Mesenchymal stem cell (in vitro differentiated cells and primary cell): ENCODE measurements at regions not wholly inside any gene's neighbourhood (a gene's known extent, or its start where the extent isn't known, plus 50 kb on each side); places are given as distances from the start of the nearest gene placed in this dataset.

Experiments
- DNase-seq: peaks from one replicate; pipeline ENCODE4 v3.0.0-alpha.2; 2013
- H2AFZ ChIP-seq: one replicate; pipeline ENCODE4 v1.6.1; 2013; ENCODE audit warnings: low read depth, mild to moderate bottlenecking, control low read depth, inconsistent platforms, low read length, moderate library complexity
- H2AK5ac ChIP-seq: 2 replicates; pipeline ENCODE4 v1.6.1; 2013; ENCODE audit warnings: low read length, moderate library complexity, mild to moderate bottlenecking, inconsistent platforms; ENCODE audit not compliant: severe bottlenecking
- H2BK120ac ChIP-seq: one replicate; pipeline ENCODE4 v1.6.1; 2013; ENCODE audit warnings: low read depth, mild to moderate bottlenecking, inconsistent platforms, low read length, moderate library complexity
- H2BK12ac ChIP-seq, 2 experiments: one replicate each; pipeline ENCODE4 v1.6.1; 2013; ENCODE audit warnings: inconsistent platforms in 2 of 2, low read length in 2 of 2, mild to moderate bottlenecking in 2 of 2, moderate library complexity in 2 of 2, control low read depth in 1 of 2
- H2BK15ac ChIP-seq: one replicate; pipeline ENCODE4 v1.6.1; 2013; ENCODE audit warnings: mild to moderate bottlenecking, low read depth, inconsistent platforms; ENCODE audit not compliant: poor library complexity, severe bottlenecking
- H2BK5ac ChIP-seq: 2 replicates; pipeline ENCODE4 v1.6.1; 2013; ENCODE audit warnings: low read depth, mild to moderate bottlenecking, low read length, control low read depth, inconsistent platforms; ENCODE audit not compliant: poor library complexity, severe bottlenecking
- H3K14ac ChIP-seq, 2 experiments: one replicate each; pipeline ENCODE4 v1.6.1; 2013; ENCODE audit warnings: inconsistent platforms in 2 of 2, low read length in 2 of 2, control low read depth in 1 of 2, mild to moderate bottlenecking in 1 of 2, moderate library complexity in 1 of 2
- H3K18ac ChIP-seq, 2 experiments: one replicate each; pipeline ENCODE4 v1.6.1; 2013; ENCODE audit warnings: inconsistent platforms in 2 of 2, low read length in 2 of 2, control low read depth in 1 of 2, low read depth in 1 of 2, mild to moderate bottlenecking in 1 of 2
- H3K23ac ChIP-seq, 2 experiments: one replicate each; pipeline ENCODE4 v1.6.1; 2013; ENCODE audit warnings: inconsistent platforms in 2 of 2, low read length in 2 of 2, mild to moderate bottlenecking in 2 of 2, moderate library complexity in 2 of 2, control low read depth in 1 of 2
- H3K27ac ChIP-seq: 2 replicates; pipeline ENCODE4 v1.5.1; 2013; ENCODE audit warnings: mild to moderate bottlenecking, moderate library complexity, low read length, control low read depth, inconsistent platforms; ENCODE audit not compliant: poor library complexity, severe bottlenecking
- H3K27me3 ChIP-seq, 2 experiments: 2 replicates each; pipeline versions ENCODE4 v1.6.1 to v1.7.0; 2013; ENCODE audit warnings: low read length in 2 of 2, mild to moderate bottlenecking in 2 of 2, moderate library complexity in 2 of 2, control low read depth in 1 of 2, inconsistent platforms in 1 of 2; ENCODE audit not compliant: control insufficient read depth in 1 of 2, insufficient read depth in 1 of 2
- H3K36me3 ChIP-seq, 2 experiments: 2 replicates each; pipeline versions ENCODE4 v1.6.1 to v1.7.0; 2013; ENCODE audit warnings: low read length in 2 of 2, control low read depth in 1 of 2, inconsistent platforms in 1 of 2, low read depth in 1 of 2, mild to moderate bottlenecking in 1 of 2; ENCODE audit not compliant: insufficient read depth in 2 of 2, control insufficient read depth in 1 of 2
- H3K4ac ChIP-seq, 2 experiments: one replicate each; pipeline ENCODE4 v1.6.1; 2013; ENCODE audit warnings: inconsistent platforms in 2 of 2, low read length in 2 of 2, mild to moderate bottlenecking in 2 of 2, moderate library complexity in 2 of 2, control low read depth in 1 of 2, low read depth in 1 of 2
- H3K4me1 ChIP-seq: 2 replicates; pipeline ENCODE4 v1.6.1; 2013; ENCODE audit warnings: low read depth, low read length, control low read depth; ENCODE audit not compliant: control insufficient read depth, insufficient read depth
- H3K4me2 ChIP-seq: 2 replicates; pipeline ENCODE4 v1.6.1; 2013; ENCODE audit warnings: low read length, mild to moderate bottlenecking, inconsistent platforms; ENCODE audit not compliant: poor library complexity, severe bottlenecking
- H3K4me3 ChIP-seq, 2 experiments: 2 replicates each; pipeline versions ENCODE4 v1.5.1 to v1.7.0; 2013; ENCODE audit warnings: low read length in 2 of 2, mild to moderate bottlenecking in 2 of 2, control low read depth in 1 of 2, low read depth in 1 of 2; ENCODE audit not compliant: insufficient read depth in 1 of 2
- H3K79me1 ChIP-seq: replicated peaks from 2 replicates; pipeline ENCODE4 v1.6.1; 2013; ENCODE audit warnings: mild to moderate bottlenecking, control low read depth, low read length, inconsistent platforms; ENCODE audit not compliant: poor library complexity, severe bottlenecking
- H3K9ac ChIP-seq: 2 replicates; pipeline ENCODE4 v1.7.0; 2013; ENCODE audit warnings: mild to moderate bottlenecking, low read length, moderate library complexity
- H3K9me3 ChIP-seq: 2 replicates; pipeline ENCODE4 v1.7.0; 2013; ENCODE audit warnings: mild to moderate bottlenecking, low read length; ENCODE audit not compliant: control insufficient read depth
- H4K8ac ChIP-seq: one replicate; pipeline ENCODE4 v1.6.1; 2013; ENCODE audit warnings: inconsistent platforms, mild to moderate bottlenecking, low read length, moderate library complexity
- H4K91ac ChIP-seq: one replicate; pipeline ENCODE4 v1.6.1; 2013; ENCODE audit warnings: mild to moderate bottlenecking, low read length, inconsistent platforms
- WGBS: methylation state at CpG from one replicate; pipeline ENCODE4 v1.1.7; 2013; ENCODE audit warnings: mixed read lengths; 5-methylcytosine and 5-hydroxymethylcytosine counted together

- Histone ChIP-seq H2BK15ac (no peak overlapping the region), H3K9ac (no peak overlapping the region)
Observed at GRCh38 chr10:80786322-80786721, 248.6 kb downstream of the SH2D4B start.

GRCh38 chr10:80787952-80788351 is 250.2 kb downstream of the SH2D4B start:
- Histone ChIP-seq H3K27ac (no peak overlapping the region), H3K4me2 (no peak overlapping the region), H3K9me3 (no peaks in the 10 kb centered on the region), H3K27me3 (no peaks in the 10 kb centered on the region), H3K14ac (no peak overlapping the region), H3K36me3 (no peaks in the 10 kb centered on the region), H3K23ac (no peak overlapping the region), H2AK5ac (no peak overlapping the region), H3K4me3 (no peak overlapping the region), H3K79me1 (no peaks in the 10 kb centered on the region), H3K18ac (no peak overlapping the region), H3K4me1 (no peaks in the 10 kb centered on the region), H2AFZ (no peak overlapping the region), H3K9ac (no peak overlapping the region), H4K8ac (no peak overlapping the region), H2BK15ac (no peak overlapping the region), H2BK12ac (no peak overlapping the region), H2BK120ac (no peak overlapping the region), H2BK5ac (no peak overlapping the region), H3K4ac (no peak overlapping the region), H4K91ac (no peak overlapping the region)
- 97% methylated on average over 3 of the region's 3 CpGs for WGBS
- no peak for DNase-seq

More at GRCh38 chr10:80786322-80786721, 248.6 kb downstream of the SH2D4B start:
- no peaks in the 10 kb centered on the region for H3K27me3 ChIP-seq
- no peak overlapping the region for H2AFZ ChIP-seq
- no peaks in the 10 kb centered on the region for H3K4me1 ChIP-seq
- no peak overlapping the region for H2BK120ac ChIP-seq
- no peak overlapping the region for H3K4ac ChIP-seq
- H3K4me2 ChIP-seq, result no peak overlapping the region
- no peak overlapping the region for H3K18ac ChIP-seq
- no peak overlapping the region for H3K27ac ChIP-seq
- no peak overlapping the region for H2BK5ac ChIP-seq
- no peaks in the 10 kb centered on the region for H3K9me3 ChIP-seq
- H3K14ac ChIP-seq, result no peak overlapping the region
- no peak overlapping the region for H4K8ac ChIP-seq
- H2BK12ac ChIP-seq, result no peak overlapping the region
- no peak overlapping the region for H4K91ac ChIP-seq
- H3K23ac ChIP-seq, result no peak overlapping the region
- DNase-seq, result no peak
- no peaks in the 10 kb centered on the region for H3K79me1 ChIP-seq
- no peak overlapping the region for H3K4me3 ChIP-seq
- WGBS, result 83% methylated on average over 1 of the region's 1 CpG
- no peaks in the 10 kb centered on the region for H3K36me3 ChIP-seq
- no peak overlapping the region for H2AK5ac ChIP-seq

GRCh38 chr10:80794994-80795393 is 257.3 kb downstream of the SH2D4B start:
- no peak for DNase-seq
- Histone ChIP-seq H3K9me3 (no peaks in the 10 kb centered on the region), H4K91ac (no peak overlapping the region), H3K4me2 (no peak overlapping the region), H3K4ac (no peak overlapping the region), H3K4me3 (no peak overlapping the region), H3K18ac (no peak overlapping the region), H3K14ac (no peak overlapping the region), H3K79me1 (no peaks in the 10 kb centered on the region), H2BK120ac (no peak overlapping the region), H2BK5ac (no peak overlapping the region), H2AFZ (no peak overlapping the region), H2AK5ac (no peak overlapping the region), H3K27ac (no peak overlapping the region), H2BK15ac (no peak overlapping the region), H3K23ac (no peak overlapping the region), H3K9ac (no peak overlapping the region), H3K36me3 (no peaks in the 10 kb centered on the region), H3K4me1 (no peaks in the 10 kb centered on the region), H4K8ac (no peak overlapping the region), H3K27me3 (no peaks in the 10 kb centered on the region), H2BK12ac (no peak overlapping the region)
- 85% methylated on average over 3 of the region's 3 CpGs for WGBS

GRCh38 chr10:80805343-80806020 is 267.8 kb downstream of the SH2D4B start:
- no peak overlapping the region for H4K8ac ChIP-seq
- H3K14ac ChIP-seq, result no peak overlapping the region
- H3K4me1 ChIP-seq, result no peaks in the 10 kb centered on the region
- WGBS, result 40% methylated on average over 1 of the region's 2 CpGs
- no peaks in the 10 kb centered on the region for H3K79me1 ChIP-seq
- DNase-seq, result no peak
- no peak overlapping the region for H3K4ac ChIP-seq
- H3K9ac ChIP-seq, result no peak overlapping the region
- H4K91ac ChIP-seq, result no peak overlapping the region
- H2BK5ac ChIP-seq, result no peak overlapping the region
- no peaks in the 10 kb centered on the region for H3K36me3 ChIP-seq
- H3K18ac ChIP-seq, result no peak overlapping the region
- H2AK5ac ChIP-seq, result no peak overlapping the region
- H2AFZ ChIP-seq, result no peak overlapping the region
- H3K27ac ChIP-seq, result no peak overlapping the region
- no peak overlapping the region for H2BK12ac ChIP-seq
- H3K4me2 ChIP-seq, result no peak overlapping the region
- H3K27me3 ChIP-seq, result no peaks in the 10 kb centered on the region
- H3K4me3 ChIP-seq, result no peak overlapping the region
- H3K23ac ChIP-seq, result no peak overlapping the region
- H3K9me3 ChIP-seq, result no peaks in the 10 kb centered on the region
- no peak overlapping the region for H2BK120ac ChIP-seq
- H2BK15ac ChIP-seq, result no peak overlapping the region
